ENCODE measurements at regions not wholly inside any gene's neighbourhood (a gene's known extent, or its start where the extent isn't known, plus 50 kb on each side); places are given as distances from the start of the nearest gene placed in this dataset.

GRCh38 chr15:62934236-62934971 lies 108.1 kb upstream of the TPM1 start:
- no peak for DNase-seq

GRCh38 chr15:62935300-62936081 lies 107.1 kb upstream of the TPM1 start:
- DNase-seq: no peak

GRCh38 chr15:62938825-62939224 lies 103.7 kb upstream of the TPM1 start:
- peak; percentile 48 for DNase-seq

DNA sequence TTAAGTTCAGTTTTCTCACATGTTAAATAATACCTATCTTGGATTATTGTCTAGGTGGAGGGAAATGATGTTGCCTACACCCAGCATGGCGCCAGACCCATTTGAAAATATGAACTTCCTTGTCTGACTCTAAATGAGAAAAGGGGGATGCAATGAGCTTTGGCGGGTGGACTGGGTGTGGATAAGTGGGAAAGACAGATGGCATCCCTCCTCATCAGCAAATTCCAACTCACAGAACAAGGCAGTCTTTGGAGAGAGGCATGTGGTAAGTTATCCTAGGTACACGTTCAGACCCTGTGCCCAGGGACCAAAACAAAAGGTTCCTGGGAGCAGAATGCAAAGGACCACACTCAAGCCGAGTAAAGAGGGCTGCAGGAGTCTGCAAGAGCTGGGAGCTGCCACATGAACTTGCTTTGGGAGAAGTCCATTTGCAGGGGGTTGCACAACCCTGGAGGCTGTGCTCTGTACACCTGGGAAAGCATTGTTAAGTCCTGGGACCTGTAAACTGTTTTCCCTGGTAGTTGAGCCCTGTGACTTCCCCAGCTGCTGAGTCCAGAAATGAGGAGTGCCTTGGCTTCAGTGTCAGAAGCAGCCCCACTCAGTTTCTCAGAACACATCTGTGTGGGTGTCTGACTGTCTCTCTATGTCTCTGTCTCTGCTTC lies 102.3 kb upstream of the TPM1 start:
- no peak for DNase-seq

DNA sequence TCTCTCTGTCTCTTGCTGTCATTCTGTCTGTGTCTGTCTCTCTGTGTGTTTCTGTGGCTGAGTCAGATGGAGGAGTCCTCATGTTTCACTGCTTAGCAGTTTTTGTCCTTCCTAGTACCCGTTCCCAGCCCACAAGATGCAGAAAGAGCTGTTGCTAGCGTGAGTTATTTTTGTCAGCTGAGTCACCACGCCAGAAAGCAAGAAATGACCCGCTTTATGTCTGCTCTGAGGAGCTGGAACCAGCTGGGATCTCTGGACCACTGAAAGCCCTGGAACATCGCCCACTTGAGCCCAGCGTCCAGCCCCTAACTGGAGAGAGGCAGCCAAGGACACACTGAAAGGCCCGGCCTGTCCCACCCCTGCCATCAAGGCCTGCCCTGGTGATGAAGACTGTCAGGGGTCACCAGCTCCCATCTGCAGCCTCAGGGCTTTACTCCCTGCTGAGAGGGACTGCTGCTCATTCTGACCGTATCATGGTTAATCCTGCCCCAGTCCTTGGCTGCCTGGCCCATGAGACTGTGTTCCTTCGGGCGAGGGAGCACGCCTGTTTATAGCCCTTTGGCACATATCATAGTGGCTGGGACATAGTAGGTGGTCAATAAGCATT lies 101.7 kb upstream of the TPM1 start:
- peak; percentile 12 for DNase-seq

GRCh38 chr15:62941699-62942098 lies 100.8 kb upstream of the TPM1 start:
- no peak for DNase-seq

DNA sequence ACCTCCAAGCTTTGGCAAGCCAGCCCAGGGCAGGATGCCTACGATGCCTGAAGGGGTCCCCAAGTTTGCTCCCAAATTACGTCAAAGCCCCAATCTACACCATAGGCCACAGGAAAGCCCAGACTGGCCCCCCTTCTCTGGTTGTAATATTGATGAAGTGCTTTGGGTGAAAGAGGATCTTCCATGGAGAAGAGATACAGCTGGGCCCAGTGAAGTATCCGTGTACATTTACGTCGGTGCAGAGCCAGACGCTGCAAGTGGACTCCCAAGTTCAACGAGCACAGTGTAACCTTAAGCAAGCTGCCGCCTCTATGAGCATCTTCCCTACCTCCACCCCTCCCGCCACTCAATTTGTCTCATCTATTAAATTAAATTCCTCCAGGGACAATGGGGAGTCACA lies 100.1 kb upstream of the TPM1 start:
- no peak for DNase-seq

- no peak for DNase-seq
Observed at GRCh38 chr15:62945063-62945462, 97.5 kb upstream of the TPM1 start.

- no peak for DNase-seq
Observed at GRCh38 chr15:62945760-62946159, 96.8 kb upstream of the TPM1 start.

DNA sequence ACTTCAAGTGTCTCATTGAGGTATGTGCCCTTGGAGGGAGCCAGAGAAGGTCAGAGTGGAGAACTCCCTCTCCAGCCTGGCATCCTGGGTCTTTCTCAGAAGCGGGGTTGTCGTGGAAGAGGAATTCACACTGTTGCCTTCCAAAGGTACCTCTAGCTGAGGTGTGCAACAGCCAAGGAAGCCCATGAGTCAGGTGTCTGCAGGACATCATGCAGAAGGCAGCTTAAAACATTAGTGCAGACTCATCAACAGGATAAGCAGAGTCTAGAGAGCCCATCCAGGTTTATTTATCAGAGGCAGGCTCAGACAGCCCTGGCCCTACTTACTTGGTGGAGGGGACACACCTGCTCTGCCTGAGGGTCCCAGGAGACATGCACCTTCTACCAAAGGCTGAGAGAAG lies 95.6 kb upstream of the TPM1 start:
- no peak for DNase-seq

- no peak for DNase-seq
Observed at GRCh38 chr15:62950462-62950931, 92.0 kb upstream of the TPM1 start.

GRCh38 chr15:62951481-62951880 lies 91.1 kb upstream of the TPM1 start:
- DNase-seq: no peak

DNA sequence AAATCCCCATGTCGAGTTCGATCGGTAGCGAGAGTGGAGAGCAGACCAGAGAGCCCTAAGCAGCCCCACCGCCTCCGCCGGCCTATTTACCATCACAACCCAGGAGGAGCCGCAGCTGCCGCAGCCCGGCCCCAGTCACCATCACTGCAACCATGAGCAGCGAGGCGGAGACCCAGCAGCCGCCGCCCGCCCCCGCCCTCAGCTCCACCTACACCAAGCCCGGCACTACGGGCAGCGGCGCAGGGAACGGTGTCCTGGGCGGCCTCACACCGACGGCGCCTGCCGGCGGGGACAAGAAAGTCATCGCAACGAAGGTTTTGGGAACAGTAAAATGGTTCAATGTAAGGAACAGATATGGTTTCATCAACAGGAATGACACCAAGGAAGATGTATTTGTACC lies 89.5 kb upstream of the TPM1 start:
- no peak for DNase-seq

- DNase-seq: no peak
Observed at GRCh38 chr15:62953496-62954045, 89.0 kb upstream of the TPM1 start.

DNA sequence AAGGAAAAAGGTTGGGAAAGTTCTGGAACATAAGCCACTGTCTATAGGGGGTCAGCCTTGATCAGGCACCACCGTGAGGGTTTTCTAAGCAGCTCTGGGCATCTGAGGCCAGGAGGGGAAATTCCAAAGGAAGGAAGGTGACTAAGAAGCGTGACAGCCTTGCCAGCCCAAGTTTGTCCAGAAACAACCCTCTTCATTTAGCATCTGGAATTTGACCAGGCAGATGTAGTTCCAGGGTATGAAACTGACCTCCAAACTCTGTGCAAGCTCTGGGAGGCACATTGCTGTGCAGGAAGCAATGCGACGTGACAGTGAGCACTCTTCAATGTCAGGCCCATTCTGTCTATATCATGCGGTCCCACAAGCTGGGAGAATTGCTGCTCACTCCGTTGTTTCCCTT lies 85.4 kb upstream of the TPM1 start:
- no peak for DNase-seq

GRCh38 chr15:62958528-62959363 lies 83.8 kb upstream of the TPM1 start:
- DNase-seq: no peak

- DNase-seq: no peak
Observed at GRCh38 chr15:62961134-62961533, 81.4 kb upstream of the TPM1 start.

DNA sequence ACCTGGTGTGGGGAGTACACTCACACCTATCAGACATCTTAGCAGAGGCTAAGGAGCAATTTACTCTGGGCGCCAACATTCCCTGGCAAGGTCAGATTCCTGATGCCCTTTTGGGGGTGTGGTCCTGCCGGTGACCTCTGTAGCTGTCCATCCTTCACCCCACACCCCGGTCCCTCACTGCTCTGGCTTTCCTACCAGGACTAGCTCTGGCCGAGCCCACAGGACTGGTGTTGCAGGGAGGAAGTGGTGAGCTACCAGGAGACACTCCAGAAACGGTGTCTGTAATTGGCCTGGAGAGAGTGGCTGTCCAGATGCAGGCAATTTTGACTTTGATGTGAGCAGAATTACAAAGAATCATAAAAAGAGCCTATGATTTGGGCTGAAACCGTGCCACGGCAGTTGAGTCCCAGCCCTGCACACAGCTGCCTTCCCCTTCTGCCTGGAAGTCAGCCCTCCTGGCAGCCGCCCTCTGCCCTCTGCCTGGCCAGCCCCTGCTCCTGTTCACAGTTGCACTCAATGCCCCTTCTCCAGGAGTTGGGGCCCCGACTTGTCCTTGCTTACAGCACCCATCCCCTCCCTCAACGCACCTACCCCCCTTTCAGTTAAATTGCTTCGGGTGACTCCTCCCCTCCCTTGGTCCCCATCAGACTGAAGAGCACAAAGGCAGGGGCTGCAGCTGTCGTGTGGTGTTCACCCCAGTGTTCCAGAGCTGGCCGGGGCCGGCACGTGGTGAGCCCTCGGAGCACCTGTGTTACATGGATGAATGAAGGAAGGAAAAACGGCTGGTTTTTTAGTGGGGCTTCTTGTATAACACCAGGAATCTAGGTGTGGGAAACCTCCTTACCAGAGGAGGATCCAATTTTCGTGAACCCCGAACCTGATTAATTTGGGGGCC lies 80.2 kb upstream of the TPM1 start:
- DNase-seq: no peak

DNA sequence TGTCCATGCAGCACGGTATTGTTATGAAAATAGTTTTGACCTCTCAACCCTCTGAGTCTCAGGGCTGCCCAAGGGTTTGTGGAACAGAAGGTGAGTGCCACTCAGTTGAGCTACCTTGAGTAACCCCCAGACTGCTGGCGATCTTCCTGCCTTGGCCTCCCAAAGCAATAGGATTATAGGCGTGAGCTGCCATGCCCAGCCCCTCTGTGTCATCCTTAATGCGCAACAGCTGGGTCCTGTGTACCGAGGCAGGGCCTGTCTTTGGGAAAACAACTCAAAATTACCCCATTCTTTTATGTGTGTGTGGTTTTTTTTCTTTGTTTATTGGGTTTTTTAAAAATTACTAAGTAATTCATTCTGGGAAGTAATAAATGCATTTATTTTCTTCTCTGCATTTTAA lies 78.3 kb upstream of the TPM1 start:
- no peak for DNase-seq

GRCh38 chr15:62966294-62967078 lies 76.1 kb upstream of the TPM1 start:
- DNase-seq: no peak

Data from OCI-M1 (cell line).